HEK293 (cell line): ENCODE measurements at regions not wholly inside any gene's neighbourhood (a gene's known extent, or its start where the extent isn't known, plus 50 kb on each side); places are given as distances from the start of the nearest gene placed in this dataset.
"Not testable (repeated sequence)": the region's sequence is repeated elsewhere in the genome, so short reads cannot be mapped to it uniquely, and the experiment has no call there.

ENCODE experiments used
- CTCF ChIA-PET: fragments of 350-600 bp; formaldehyde crosslinking; extraction: SDS; loops from one replicate; lab custom pipeline; 2021; ENCODE audit warnings: antibody characterized with exemption; lab: Yijun Ruan, JAX
- POLR2A ChIA-PET: fragments of 300-600 bp; formaldehyde crosslinking; extraction: SDS; loops from one replicate; lab custom pipeline; 2020; ENCODE audit warnings: antibody characterized with exemption, inconsistent platforms; lab: Yijun Ruan, JAX
- H3K27ac ChIP-seq: fragments of 200-500 bp; sonication (Bioruptor generic); 2 replicates; pipeline ENCODE4 v1.5.1; 2014; ENCODE audit warnings: low read depth, low read length, control low read depth, inconsistent platforms; ENCODE audit errors: extremely low read depth
- H3K36me3 ChIP-seq, 2 experiments: fragments of 200-500 bp in 1 of 2; sonication (Bioruptor generic) in 1 of 2; 1 replicate in 1 of 2; 2 replicates in 1 of 2; pipeline ENCODE4 v1.5.1; 2014 to 2017; ENCODE audit warnings: inconsistent platforms in 2 of 2, low read length in 2 of 2; ENCODE audit not compliant: control insufficient read depth in 2 of 2, insufficient read depth in 1 of 2
- H3K4me1 ChIP-seq: fragments of 200-500 bp; sonication (Bioruptor generic); 2 replicates; pipeline ENCODE4 v1.5.1; 2014; ENCODE audit warnings: mild to moderate bottlenecking, low read length, inconsistent platforms; ENCODE audit not compliant: control insufficient read depth, insufficient read depth
- H3K4me3 ChIP-seq: 2 replicates; pipeline ENCODE4 v1.5.1; 2011; ENCODE audit warnings: low read depth, mild to moderate bottlenecking, control low read depth, low read length, moderate library complexity
- H3K9me3 ChIP-seq: fragments of 200-500 bp; sonication (Bioruptor generic); 2 replicates; pipeline ENCODE4 v1.5.1; 2014; ENCODE audit warnings: low read depth, low read length, inconsistent platforms; ENCODE audit not compliant: control insufficient read depth, insufficient read depth
- IKZF3 ChIP-seq: fragments of 450-650 bp; IDR thresholded peaks from 2 replicates; pipeline ENCODE4 v1.5.0; 2018; ENCODE audit warnings: missing biosample characterization, mild to moderate bottlenecking, missing genetic modification characterization, moderate library complexity
- KLF9 ChIP-seq: fragments of 450-650 bp; formaldehyde crosslinking; IDR thresholded peaks from 2 replicates; pipeline ENCODE4 v1.5.1; 2016; ENCODE audit warnings: missing biosample characterization, missing genetic modification characterization, low read depth
- REPIN1 ChIP-seq: fragments of 450-650 bp; formaldehyde crosslinking; IDR thresholded peaks from 2 replicates; pipeline ENCODE4 v1.5.1; 2017; ENCODE audit warnings: missing biosample characterization, missing genetic modification characterization, low read depth
- SCRT1 ChIP-seq: fragments of 450-650 bp; formaldehyde crosslinking; IDR thresholded peaks from 2 replicates; pipeline ENCODE4 v1.5.1; 2016; ENCODE audit warnings: missing biosample characterization, missing genetic modification characterization, borderline replicate concordance
- ZBTB1 ChIP-seq: fragments of 450-650 bp; formaldehyde crosslinking; IDR thresholded peaks from 2 replicates; pipeline ENCODE4 v1.5.1; 2016; ENCODE audit warnings: missing biosample characterization, missing genetic modification characterization
- ZBTB49 ChIP-seq: fragments of 450-650 bp; formaldehyde crosslinking; IDR thresholded peaks from 2 replicates; pipeline ENCODE4 v1.5.1; 2016; ENCODE audit warnings: missing biosample characterization, missing genetic modification characterization, low read depth
- ZNF121 ChIP-seq: fragments of 450-650 bp; formaldehyde crosslinking; IDR thresholded peaks from 2 replicates; pipeline ENCODE4 v1.5.1; 2016; ENCODE audit warnings: missing biosample characterization, missing genetic modification characterization
- ZNF169 ChIP-seq: fragments of 450-650 bp; formaldehyde crosslinking; IDR thresholded peaks from 2 replicates; pipeline ENCODE4 v1.5.1; 2016; ENCODE audit warnings: missing biosample characterization, missing genetic modification characterization
- ZNF266 ChIP-seq: fragments of 450-650 bp; formaldehyde crosslinking; IDR thresholded peaks from 2 replicates; pipeline ENCODE4 v1.5.1; 2016; ENCODE audit warnings: missing biosample characterization, missing genetic modification characterization, low read depth
- ZNF302 ChIP-seq: fragments of 450-650 bp; formaldehyde crosslinking; IDR thresholded peaks from 2 replicates; pipeline ENCODE4 v1.5.1; 2016; ENCODE audit warnings: missing biosample characterization, missing genetic modification characterization, low read depth
- ZNF366 ChIP-seq: fragments of 450-650 bp; formaldehyde crosslinking; conservative IDR thresholded peaks from 2 replicates; pipeline ENCODE4 v1.5.1; 2016; ENCODE audit warnings: missing biosample characterization, missing genetic modification characterization
- ZNF394 ChIP-seq: fragments of 450-650 bp; formaldehyde crosslinking; IDR thresholded peaks from 2 replicates; pipeline ENCODE4 v1.5.1; 2016; ENCODE audit warnings: missing biosample characterization, missing genetic modification characterization, mild to moderate bottlenecking, moderate library complexity, borderline replicate concordance
- ZNF596 ChIP-seq: fragments of 450-650 bp; IDR thresholded peaks from 2 replicates; pipeline ENCODE4 v1.5.0; 2018; ENCODE audit warnings: missing biosample characterization, mild to moderate bottlenecking, missing genetic modification characterization, moderate library complexity
- ZNF610 ChIP-seq: fragments of 450-650 bp; formaldehyde crosslinking; IDR thresholded peaks from 2 replicates; pipeline ENCODE4 v1.5.1; 2016; ENCODE audit warnings: missing biosample characterization, missing genetic modification characterization, borderline replicate concordance
- ZNF777 ChIP-seq: fragments of 450-650 bp; formaldehyde crosslinking; IDR thresholded peaks from 2 replicates; pipeline ENCODE4 v1.5.1; 2017; ENCODE audit warnings: missing biosample characterization, missing genetic modification characterization, borderline replicate concordance
- ZNF837 ChIP-seq: fragments of 450-650 bp; formaldehyde crosslinking; IDR thresholded peaks from 2 replicates; pipeline ENCODE4 v1.5.1; 2016; ENCODE audit warnings: missing biosample characterization, missing genetic modification characterization
- TF ChIP-seq, protein P1 (sequence below): sonication (generic); formaldehyde crosslinking; IDR thresholded peaks from 2 replicates; pipeline ENCODE4 v1.8.1; 2022; ENCODE audit warnings: mild to moderate bottlenecking, moderate library complexity, missing genetic modification reagents
- TF ChIP-seq, protein P2 (sequence below): fragments of 450-650 bp; formaldehyde crosslinking; IDR thresholded peaks from 2 replicates; pipeline ENCODE4 v1.5.1; 2016; ENCODE audit warnings: missing biosample characterization, missing genetic modification characterization

- no peak overlapping the region for H3K27ac ChIP-seq
- POLR2A ChIA-PET = no interaction called here
- no peaks in the 10 kb centered on the region for H3K36me3 ChIP-seq
- no peak for TF ChIP-seq ZBTB1
- no peak for TF ChIP-seq KLF9 (tag by site-specific recombination)
- TF ChIP-seq, protein P1, sequence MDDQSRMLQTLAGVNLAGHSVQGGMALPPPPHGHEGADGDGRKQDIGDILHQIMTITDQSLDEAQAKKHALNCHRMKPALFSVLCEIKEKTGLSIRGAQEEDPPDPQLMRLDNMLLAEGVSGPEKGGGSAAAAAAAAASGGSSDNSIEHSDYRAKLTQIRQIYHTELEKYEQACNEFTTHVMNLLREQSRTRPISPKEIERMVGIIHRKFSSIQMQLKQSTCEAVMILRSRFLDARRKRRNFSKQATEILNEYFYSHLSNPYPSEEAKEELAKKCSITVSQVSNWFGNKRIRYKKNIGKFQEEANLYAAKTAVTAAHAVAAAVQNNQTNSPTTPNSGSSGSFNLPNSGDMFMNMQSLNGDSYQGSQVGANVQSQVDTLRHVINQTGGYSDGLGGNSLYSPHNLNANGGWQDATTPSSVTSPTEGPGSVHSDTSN (CRISPR knock-in tag) = no peak
- TF ChIP-seq, protein P2, sequence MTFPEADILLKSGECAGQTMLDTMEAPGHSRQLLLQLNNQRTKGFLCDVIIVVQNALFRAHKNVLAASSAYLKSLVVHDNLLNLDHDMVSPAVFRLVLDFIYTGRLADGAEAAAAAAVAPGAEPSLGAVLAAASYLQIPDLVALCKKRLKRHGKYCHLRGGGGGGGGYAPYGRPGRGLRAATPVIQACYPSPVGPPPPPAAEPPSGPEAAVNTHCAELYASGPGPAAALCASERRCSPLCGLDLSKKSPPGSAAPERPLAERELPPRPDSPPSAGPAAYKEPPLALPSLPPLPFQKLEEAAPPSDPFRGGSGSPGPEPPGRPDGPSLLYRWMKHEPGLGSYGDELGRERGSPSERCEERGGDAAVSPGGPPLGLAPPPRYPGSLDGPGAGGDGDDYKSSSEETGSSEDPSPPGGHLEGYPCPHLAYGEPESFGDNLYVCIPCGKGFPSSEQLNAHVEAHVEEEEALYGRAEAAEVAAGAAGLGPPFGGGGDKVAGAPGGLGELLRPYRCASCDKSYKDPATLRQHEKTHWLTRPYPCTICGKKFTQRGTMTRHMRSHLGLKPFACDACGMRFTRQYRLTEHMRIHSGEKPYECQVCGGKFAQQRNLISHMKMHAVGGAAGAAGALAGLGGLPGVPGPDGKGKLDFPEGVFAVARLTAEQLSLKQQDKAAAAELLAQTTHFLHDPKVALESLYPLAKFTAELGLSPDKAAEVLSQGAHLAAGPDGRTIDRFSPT = no peak
- TF ChIP-seq ZNF777 (tag by site-specific recombination) = no peak
- no peak for TF ChIP-seq ZNF596 (tag by site-specific recombination)
- TF ChIP-seq ZNF837 (tag by site-specific recombination) = no peak
- no peak for TF ChIP-seq SCRT1 (tag by site-specific recombination)
- TF ChIP-seq IKZF3 (tag by site-specific recombination) = no peak
- TF ChIP-seq ZNF169 (tag by site-specific recombination) = no peak
- TF ChIP-seq REPIN1 (tag by site-specific recombination) = no peak
- no peak for TF ChIP-seq ZNF266 (tag by site-specific recombination)
- TF ChIP-seq ZNF394 (tag by site-specific recombination) = no peak
- TF ChIP-seq ZNF121 = no peak
- no peak for TF ChIP-seq ZNF610 (tag by site-specific recombination)
- no peak for TF ChIP-seq ZBTB49 (tag by site-specific recombination)
- no peak for TF ChIP-seq ZNF366
- TF ChIP-seq ZNF302 (tag by site-specific recombination) = no peak
- H3K4me3 ChIP-seq = no peak overlapping the region
- CTCF ChIA-PET = no interaction called here
- H3K9me3 ChIP-seq = no peaks in the 10 kb centered on the region
- H3K4me1 ChIP-seq = no peaks in the 10 kb centered on the region
Observed at GRCh38 chr14:87241018-87241768, 751.8 kb downstream of the GALC start.

GRCh38 chr14:87240319-87240718 lies 752.7 kb downstream of the GALC start:
- H3K27ac ChIP-seq, H3K4me3 ChIP-seq, H3K4me1 ChIP-seq, POLR2A ChIA-PET, CTCF ChIA-PET, H3K9me3 ChIP-seq, H3K36me3 ChIP-seq: not testable (repeated sequence)
